HCT116 (cell line): ENCODE measurements at regions not wholly inside any gene's neighbourhood (a gene's known extent, or its start where the extent isn't known, plus 50 kb on each side); places are given as distances from the start of the nearest gene placed in this dataset.

Experiments
- CBX3 ChIP-seq: IDR thresholded peaks from 2 replicates; pipeline ENCODE4 v1.6.1; 2012; ENCODE audit warnings: low read depth
- CEBPB ChIP-seq: IDR thresholded peaks from 2 replicates; pipeline ENCODE4 v1.6.1; 2012; ENCODE audit warnings: low read depth
- CTCF ChIP-seq, 3 experiments: fragments of 200-600 bp in 1 of 3; sonication (generic) in 1 of 3; IDR thresholded peaks in 2 of 3; conservative IDR thresholded peaks in 1 of 3; 2 replicates each; pipeline ENCODE4 v1.5.1; 2012 to 2017; ENCODE audit warnings: low read depth in 2 of 3, low read length in 2 of 3, antibody characterized with exemption in 1 of 3, borderline replicate concordance in 1 of 3, control low read depth in 1 of 3, mild to moderate bottlenecking in 1 of 3, mixed read lengths in 1 of 3, mixed run types in 1 of 3, moderate library complexity in 1 of 3; ENCODE audit not compliant: insufficient read depth in 1 of 3
- EZH2 ChIP-seq: fragments of 200-600 bp; sonication (generic); IDR thresholded peaks from 2 replicates; pipeline ENCODE4 v1.6.1; 2017; ENCODE audit warnings: antibody characterized with exemption, mixed run types
- EZH2phosphoT487 ChIP-seq: fragments of 200-600 bp; IDR thresholded peaks from 2 replicates; pipeline ENCODE4 v1.6.1; 2018; ENCODE audit warnings: antibody characterized with exemption, borderline replicate concordance
- MAX ChIP-seq: IDR thresholded peaks from 2 replicates; pipeline ENCODE4 v1.6.1; 2012
- POLR2A ChIP-seq: IDR thresholded peaks from 2 replicates; pipeline ENCODE4 v1.7.0; 2011; ENCODE audit warnings: borderline replicate concordance; ENCODE audit not compliant: insufficient read depth, insufficient read length; ENCODE audit errors: extremely low read depth
- POLR2AphosphoS5 ChIP-seq: IDR thresholded peaks from 2 replicates; pipeline ENCODE4 v1.6.1; 2011; ENCODE audit warnings: mild to moderate bottlenecking, low read depth, low read length, moderate library complexity
- RAD21 ChIP-seq: IDR thresholded peaks from 2 replicates; pipeline ENCODE4 v1.6.1; 2012; ENCODE audit warnings: low read depth, mild to moderate bottlenecking
- SIN3A ChIP-seq: IDR thresholded peaks from 2 replicates; pipeline ENCODE4 v1.6.1; 2012; ENCODE audit warnings: low read depth
- YY1 ChIP-seq: IDR thresholded peaks from 2 replicates; pipeline ENCODE4 v1.6.1; 2011; ENCODE audit warnings: low read length, low read depth, moderate library complexity, mild to moderate bottlenecking; ENCODE audit not compliant: insufficient replicate concordance; ENCODE audit errors: extremely low read depth
- ZFX ChIP-seq: fragments of 450-650 bp; IDR thresholded peaks from 2 replicates; pipeline ENCODE4 v1.6.1; 2017
- ZNF274 ChIP-seq: fragments of 200-500 bp; sonication (Bioruptor generic); IDR thresholded peaks from 2 replicates; pipeline ENCODE4 v1.6.1; 2014; ENCODE audit warnings: mild to moderate bottlenecking, low read depth, low read length, inconsistent platforms

GRCh38 chr4:104971462-104971861, 175.2 kb upstream of the TET2 start:
- TF ChIP-seq EZH2: no peak
- TF ChIP-seq CTCF (IDR thresholded peaks at IDR 0.05 in 2 of 3, conservative IDR thresholded peaks at IDR 0.05 in 1 of 3; ENCODE audit: borderline replicate concordance in 1 of 3, insufficient read depth in 1 of 3, low read depth in 2 of 3, low read length in 2 of 3): no peak
- no peak for TF ChIP-seq MAX
- no peak for TF ChIP-seq POLR2A
- no peak for TF ChIP-seq YY1
- TF ChIP-seq CEBPB: no peak
- no peak for TF ChIP-seq RAD21
- TF ChIP-seq ZNF274: no peak
- TF ChIP-seq EZH2phosphoT487: no peak
- no peak for TF ChIP-seq CBX3
- no peak for TF ChIP-seq ZFX
- no peak for TF ChIP-seq POLR2AphosphoS5
- TF ChIP-seq SIN3A: no peak
